Uterus (tissue), 2 donors: ENCODE measurements at regions not wholly inside any gene's neighbourhood (a gene's known extent, or its start where the extent isn't known, plus 50 kb on each side); places are given as distances from the start of the nearest gene placed in this dataset.

Experiments used
- CTCF ChIP-seq, 4 experiments: fragments of 200-600 bp in 2 of 4; fragments of 450-650 bp in 2 of 4; sonication (generic) in 2 of 4; IDR thresholded peaks; one replicate each; pipeline ENCODE4 v1.5.1; 2016 to 2019; ENCODE audit warnings: antibody characterized with exemption in 4 of 4, mild to moderate bottlenecking in 2 of 4, moderate library complexity in 1 of 4
- POLR2A ChIP-seq, 2 donors: fragments of 450-650 bp; IDR thresholded peaks; one replicate each; pipeline ENCODE4 v1.6.1; 2016; ENCODE audit warnings: antibody characterized with exemption in 2 of 2, mild to moderate bottlenecking in 1 of 2, moderate library complexity in 1 of 2

- TF ChIP-seq CTCF (IDR thresholded peaks at IDR 0.05), result no peak
- no peak for TF ChIP-seq POLR2A (IDR thresholded peaks at IDR 0.05)
Observed at GRCh38 chr1:229154811-229155210, 116.1 kb upstream of the RAB4A start.
